A549 (cell line): ENCODE measurements at regions not wholly inside any gene's neighbourhood (a gene's known extent, or its start where the extent isn't known, plus 50 kb on each side); places are given as distances from the start of the nearest gene placed in this dataset.

Source experiments
- ATAC-seq, 2 experiments: fragments of 200-7000 bp in 1 of 2; fragments of >200 bp in 1 of 2; cut with Nextera tagmentation in 1 of 2; cut with Tn5 transposase in 1 of 2; 3 replicates each; pipeline versions ENCODE4 v1.8.0 to v1.9.1; 2018 to 2020; ENCODE audit warnings: mild to moderate bottlenecking in 1 of 2, moderate library complexity in 1 of 2
- CTCF ChIA-PET: fragments of 300-600 bp; sonication (Branson Sonifier 250); formaldehyde crosslinking; extraction: SDS; loops from one replicate; lab custom pipeline; 2021; ENCODE audit warnings: antibody characterized with exemption, inconsistent platforms; lab: Yijun Ruan, JAX
- POLR2A ChIA-PET: fragments of 350-600 bp; formaldehyde crosslinking; extraction: SDS; loops from one replicate; lab custom pipeline; 2021; ENCODE audit warnings: antibody characterized with exemption, inconsistent platforms; lab: Yijun Ruan, JAX
- DNase-seq, 2 experiments: peaks; one replicate each; pipeline versions ENCODE4 v3.0.0 to v3.0.0-alpha.2; 2011 to 2016; ENCODE audit warnings: low read depth in 1 of 2, low spot score in 1 of 2
- FAIRE-seq: peaks from 2 replicates; lab custom pipeline; 2011; peaks lifted over from hg19 to GRCh38; lab: Jason Lieb, UNC
- H3K27ac ChIP-seq, 2 experiments: fragments of >200 bp; sonication (Bioruptor Twin); formaldehyde crosslinking; 3 replicates each; pipeline ENCODE4 v1.5.1; 2016 to 2017
- H3K4me1 ChIP-seq: fragments of >200 bp; sonication (Bioruptor Twin); formaldehyde crosslinking; 3 replicates; pipeline ENCODE4 v1.6.1; 2016
- H3K4me2 ChIP-seq: fragments of >200 bp; sonication (Bioruptor Twin); formaldehyde crosslinking; 3 replicates; pipeline ENCODE4 v1.6.1; 2016
- H3K4me3 ChIP-seq: fragments of >200 bp; sonication (Bioruptor Twin); formaldehyde crosslinking; 3 replicates; pipeline ENCODE4 v1.5.1; 2016
- H3K9me3 ChIP-seq: fragments of >200 bp; sonication (Bioruptor Twin); formaldehyde crosslinking; 3 replicates; pipeline ENCODE4 v1.6.1; 2016
- BHLHE40 ChIP-seq: IDR thresholded peaks from 2 replicates; pipeline ENCODE4 v1.6.1; 2012; ENCODE audit warnings: low read depth, low read length, inconsistent platforms
- CEBPB ChIP-seq, 2 experiments: fragments of >200 bp in 1 of 2; sonication (Bioruptor Twin) in 1 of 2; formaldehyde crosslinking in 1 of 2; IDR thresholded peaks; 2 replicates each; pipeline ENCODE4 v1.6.1; 2012 to 2016
- CHD2 ChIP-seq: fragments of 150-350 bp; IDR thresholded peaks from 2 replicates; pipeline ENCODE4 v1.6.1; 2014; ENCODE audit warnings: low read length; ENCODE audit not compliant: partially characterized antibody
- EHF ChIP-seq: fragments of 250-450 bp; sonication (Bioruptor Pico); IDR thresholded peaks from 2 replicates; pipeline ENCODE4 v1.5.0; 2020; ENCODE audit warnings: mild to moderate bottlenecking
- EP300 ChIP-seq, 2 experiments: fragments of >200 bp; sonication (Bioruptor Twin); formaldehyde crosslinking; IDR thresholded peaks; 2 replicates in 1 of 2; 3 replicates in 1 of 2; pipeline ENCODE4 v1.6.1; 2016 to 2017
- FOSL2 ChIP-seq, 2 experiments: fragments of 450-650 bp in 1 of 2; fragments of >200 bp in 1 of 2; sonication (Bioruptor Twin) in 1 of 2; formaldehyde crosslinking; IDR thresholded peaks; 2 replicates each; pipeline versions ENCODE4 v1.5.0 to v1.6.1; 2016 to 2020; ENCODE audit warnings: mild to moderate bottlenecking in 1 of 2, moderate library complexity in 1 of 2
- HEYL ChIP-seq: fragments of 250-450 bp; sonication (Bioruptor Pico); IDR thresholded peaks from 2 replicates; pipeline ENCODE4 v1.8.0; 2021; ENCODE audit warnings: mild to moderate bottlenecking, moderate library complexity
- HOXB5 ChIP-seq: fragments of 250-450 bp; sonication (Bioruptor Pico); IDR thresholded peaks from 2 replicates; pipeline ENCODE4 v1.5.0; 2020; ENCODE audit warnings: mild to moderate bottlenecking, moderate library complexity
- JUN ChIP-seq, 2 experiments: fragments of >200 bp; sonication (Bioruptor Twin); formaldehyde crosslinking; IDR thresholded peaks; 2 replicates in 1 of 2; 3 replicates in 1 of 2; pipeline ENCODE4 v1.6.1; 2016 to 2017
- KDM1A ChIP-seq: fragments of 200-600 bp; sonication (generic); IDR thresholded peaks from 2 replicates; pipeline ENCODE4 v1.6.1; 2016; ENCODE audit warnings: low read depth, mild to moderate bottlenecking
- KDM5A ChIP-seq: fragments of 200-600 bp; sonication (generic); IDR thresholded peaks from 2 replicates; pipeline ENCODE4 v1.6.1; 2016; ENCODE audit warnings: antibody characterized with exemption, mild to moderate bottlenecking
- MAFK ChIP-seq: fragments of 450-650 bp; IDR thresholded peaks from 2 replicates; pipeline ENCODE4 v1.6.1; 2014; ENCODE audit not compliant: partially characterized antibody
- MAZ ChIP-seq: fragments of 150-350 bp; IDR thresholded peaks from 2 replicates; pipeline ENCODE4 v1.6.1; 2014; ENCODE audit warnings: antibody characterized with exemption, low read depth, low read length, borderline replicate concordance
- NFE2L2 ChIP-seq: fragments of 150-350 bp; conservative IDR thresholded peaks from 2 replicates; pipeline ENCODE4 v1.6.1; 2014; ENCODE audit warnings: low read length
- POLR2AphosphoS2 ChIP-seq: conservative IDR thresholded peaks from 2 replicates; pipeline ENCODE4 v1.6.1; 2012; ENCODE audit warnings: low read length, improper control_type of control experiment, inconsistent platforms
- RARB ChIP-seq: fragments of 250-450 bp; sonication (Bioruptor Pico); IDR thresholded peaks from 2 replicates; pipeline ENCODE4 v1.8.0; 2021; ENCODE audit warnings: mild to moderate bottlenecking, moderate library complexity
- RFX5 ChIP-seq: fragments of 450-650 bp; IDR thresholded peaks from 2 replicates; pipeline ENCODE4 v1.7.1; 2014; ENCODE audit warnings: antibody characterized with exemption, mild to moderate bottlenecking, moderate library complexity
- SMC3 ChIP-seq: fragments of >200 bp; sonication (Bioruptor Twin); formaldehyde crosslinking; IDR thresholded peaks from 3 replicates; pipeline ENCODE4 v1.6.1; 2018; ENCODE audit warnings: inconsistent platforms
- ZFP36 ChIP-seq: fragments of 450-650 bp; IDR thresholded peaks from 2 replicates; pipeline ENCODE4 v1.6.1; 2014; ENCODE audit warnings: borderline replicate concordance; ENCODE audit not compliant: partially characterized antibody
- WGBS: methylation state at CpG from one replicate; pipeline ENCODE4 v1.1.6; 2017; ENCODE audit errors: missing lambda C conversion rate; 5-methylcytosine and 5-hydroxymethylcytosine counted together
- TF ChIP-seq, protein P1 (sequence below): IDR thresholded peaks from 2 replicates; pipeline ENCODE4 v1.6.1; 2012; ENCODE audit warnings: low read depth, borderline replicate concordance
- TF ChIP-seq, protein P2 (sequence below): fragments of 250-450 bp; sonication (Bioruptor Pico); IDR thresholded peaks from 2 replicates; pipeline ENCODE4 v1.5.0; 2020; ENCODE audit warnings: low read depth, mild to moderate bottlenecking, moderate library complexity
- TF ChIP-seq, protein P3 (sequence below): IDR thresholded peaks from 2 replicates; pipeline ENCODE4 v1.6.1; 2012
- TF ChIP-seq, protein P4 (sequence below): fragments of 450-650 bp; IDR thresholded peaks from 2 replicates; pipeline ENCODE4 v1.6.1; 2014; ENCODE audit warnings: antibody characterized with exemption

DNA sequence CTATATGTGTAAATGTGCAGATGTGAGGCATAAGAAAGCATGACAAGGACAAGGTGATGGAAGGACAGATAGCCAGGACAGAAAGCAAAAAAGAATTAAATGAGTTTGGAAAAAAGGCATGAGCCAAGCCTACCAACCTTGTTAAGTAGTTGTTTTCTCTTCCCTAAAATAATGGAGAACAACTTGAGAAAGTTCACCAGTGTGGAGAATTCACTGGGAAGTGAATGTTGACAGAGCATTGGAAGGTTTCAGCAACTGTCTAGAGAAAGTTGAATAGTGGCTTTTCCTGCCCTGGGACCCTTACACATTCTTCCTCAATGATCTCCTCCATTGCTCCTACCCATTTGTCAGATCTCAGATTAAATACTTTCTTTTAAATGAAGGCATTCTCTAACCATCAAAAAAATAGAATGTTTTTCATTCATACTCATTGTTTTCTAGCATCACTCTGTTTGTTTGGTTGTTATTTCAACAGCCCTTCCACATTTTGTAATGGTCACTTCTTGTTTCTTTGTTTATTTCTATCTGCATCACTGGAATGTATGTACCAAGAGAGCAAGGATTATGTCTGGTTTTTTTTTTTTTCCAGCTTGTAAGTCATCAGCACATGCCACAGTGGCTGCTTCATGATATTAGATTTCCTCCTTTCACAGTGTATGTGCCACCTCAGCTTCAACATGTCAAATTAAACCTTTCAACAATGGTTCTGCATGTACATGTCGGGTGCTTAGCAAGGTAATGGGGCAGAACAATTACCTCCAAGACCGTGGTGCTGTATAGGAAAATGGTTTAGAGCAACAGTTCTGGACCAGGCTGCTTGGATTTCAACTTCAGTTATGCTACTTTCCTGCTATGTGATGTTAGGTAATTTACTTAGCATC lies 586.0 kb upstream of the VRK2 start:
- ChIA-PET CTCF (no interaction called here), POLR2A (no interaction called here)
- DNase-seq (no peak), ATAC-seq (no peak), FAIRE-seq (no peak)
- no peak overlapping the region for H3K4me2 ChIP-seq
- WGBS = 2% methylated on average over 2 of the region's 2 CpGs
- H3K27ac ChIP-seq = no peak overlapping the region
- no peaks in the 10 kb centered on the region for H3K4me1 ChIP-seq
- H3K4me3 ChIP-seq = no peak overlapping the region
- no peaks in the 10 kb centered on the region for H3K9me3 ChIP-seq
- no peak for TF ChIP-seq POLR2AphosphoS2
- TF ChIP-seq, protein P1, sequence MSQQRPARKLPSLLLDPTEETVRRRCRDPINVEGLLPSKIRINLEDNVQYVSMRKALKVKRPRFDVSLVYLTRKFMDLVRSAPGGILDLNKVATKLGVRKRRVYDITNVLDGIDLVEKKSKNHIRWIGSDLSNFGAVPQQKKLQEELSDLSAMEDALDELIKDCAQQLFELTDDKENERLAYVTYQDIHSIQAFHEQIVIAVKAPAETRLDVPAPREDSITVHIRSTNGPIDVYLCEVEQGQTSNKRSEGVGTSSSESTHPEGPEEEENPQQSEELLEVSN = no peak
- TF ChIP-seq ZFP36 = no peak
- no peak for TF ChIP-seq RFX5

DNA sequence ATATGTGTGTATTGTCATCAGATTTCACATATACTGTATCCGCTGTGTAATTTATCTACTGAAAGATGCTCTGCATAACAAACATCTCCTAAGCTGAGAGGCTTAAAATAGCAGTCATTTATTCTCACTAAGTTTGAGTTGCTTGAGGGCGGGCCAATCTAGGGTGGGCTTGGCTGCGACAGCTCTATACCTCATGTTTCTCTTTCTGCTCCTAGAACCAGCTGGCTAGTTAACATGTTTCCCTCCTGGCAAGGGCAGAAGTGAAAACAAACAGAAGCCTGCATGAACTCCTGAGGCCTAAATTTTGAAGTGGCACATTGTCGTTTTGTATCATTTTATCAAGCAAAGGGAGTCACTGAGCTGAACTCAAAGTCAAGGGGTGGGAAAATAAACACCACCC lies 585.0 kb upstream of the VRK2 start:
- DNase-seq = no peak
- no peaks in the 10 kb centered on the region for H3K9me3 ChIP-seq
- ChIA-PET CTCF (no interaction called here), POLR2A (no interaction called here)
- TF ChIP-seq BHLHE40 (no peak), JUN (IDR thresholded peaks at IDR 0.05) (no peak), HOXB5 (CRISPR knock-in tag) (no peak), HEYL (CRISPR knock-in tag) (no peak), SMC3 (no peak), KDM1A (no peak), CEBPB (IDR thresholded peaks at IDR 0.05) (no peak), CHD2 (no peak), MAFK (no peak), EHF (no peak), RARB (no peak), KDM5A (no peak), FOSL2 (IDR thresholded peaks at IDR 0.05) (no peak), FOSL2 (CRISPR knock-in tag; IDR thresholded peaks at IDR 0.05) (no peak), MAZ (no peak)
- TF ChIP-seq, protein P2, sequence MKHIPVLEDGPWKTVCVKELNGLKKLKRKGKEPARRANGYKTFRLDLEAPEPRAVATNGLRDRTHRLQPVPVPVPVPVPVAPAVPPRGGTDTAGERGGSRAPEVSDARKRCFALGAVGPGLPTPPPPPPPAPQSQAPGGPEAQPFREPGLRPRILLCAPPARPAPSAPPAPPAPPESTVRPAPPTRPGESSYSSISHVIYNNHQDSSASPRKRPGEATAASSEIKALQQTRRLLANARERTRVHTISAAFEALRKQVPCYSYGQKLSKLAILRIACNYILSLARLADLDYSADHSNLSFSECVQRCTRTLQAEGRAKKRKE (CRISPR knock-in tag) = no peak
- TF ChIP-seq, protein P1 = no peak
- H3K4me3 ChIP-seq = no peak overlapping the region
- H3K4me2 ChIP-seq = no peak overlapping the region
- no peak for FAIRE-seq
- ATAC-seq = no peak
- no peaks in the 10 kb centered on the region for H3K4me1 ChIP-seq
- H3K27ac ChIP-seq = no peak overlapping the region
- WGBS = 29% methylated on average over 4 of the region's 4 CpGs

DNA sequence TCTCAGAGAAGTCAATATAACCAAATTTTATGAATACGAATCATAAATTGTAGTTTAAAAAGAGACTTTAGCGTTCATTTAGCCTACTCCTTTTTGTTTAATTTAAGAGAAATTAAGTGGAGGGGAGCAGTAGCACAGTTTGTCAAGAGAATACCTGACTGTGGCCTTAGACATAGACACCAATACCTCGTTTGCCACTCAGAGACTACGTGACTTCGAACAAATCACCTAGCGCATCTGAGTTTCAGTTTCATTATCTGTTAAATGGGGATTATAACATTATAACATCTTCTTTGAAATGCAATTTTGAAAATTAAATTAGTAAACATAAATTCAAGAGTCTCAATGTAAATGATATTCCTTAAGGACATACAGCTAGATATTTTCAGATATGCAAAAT lies 581.5 kb upstream of the VRK2 start:
- Histone ChIP-seq H3K27ac (no peak overlapping the region), H3K4me3 (no peak overlapping the region), H3K4me1 (no peaks in the 10 kb centered on the region), H3K4me2 (peak overlapping the region; percentile 7), H3K9me3 (no peaks in the 10 kb centered on the region)
- DNase-seq = no peak
- POLR2A ChIA-PET = no interaction called here
- TF ChIP-seq BHLHE40 = no peak
- no peak for TF ChIP-seq EP300 (IDR thresholded peaks at IDR 0.05)
- TF ChIP-seq, protein P3, sequence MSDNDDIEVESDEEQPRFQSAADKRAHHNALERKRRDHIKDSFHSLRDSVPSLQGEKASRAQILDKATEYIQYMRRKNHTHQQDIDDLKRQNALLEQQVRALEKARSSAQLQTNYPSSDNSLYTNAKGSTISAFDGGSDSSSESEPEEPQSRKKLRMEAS = no peak
- no peak for TF ChIP-seq NFE2L2
- TF ChIP-seq, protein P1 = no peak
- no peak for TF ChIP-seq MAZ
- TF ChIP-seq, protein P4, sequence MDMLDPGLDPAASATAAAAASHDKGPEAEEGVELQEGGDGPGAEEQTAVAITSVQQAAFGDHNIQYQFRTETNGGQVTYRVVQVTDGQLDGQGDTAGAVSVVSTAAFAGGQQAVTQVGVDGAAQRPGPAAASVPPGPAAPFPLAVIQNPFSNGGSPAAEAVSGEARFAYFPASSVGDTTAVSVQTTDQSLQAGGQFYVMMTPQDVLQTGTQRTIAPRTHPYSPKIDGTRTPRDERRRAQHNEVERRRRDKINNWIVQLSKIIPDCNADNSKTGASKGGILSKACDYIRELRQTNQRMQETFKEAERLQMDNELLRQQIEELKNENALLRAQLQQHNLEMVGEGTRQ = no peak
- CTCF ChIA-PET = no interaction called here
- WGBS = 44% methylated on average over 6 of the region's 6 CpGs
- ATAC-seq = no peak
- no peak for FAIRE-seq
